ENCODE measurements at regions not wholly inside any gene's neighbourhood (a gene's known extent, or its start where the extent isn't known, plus 50 kb on each side); places are given as distances from the start of the nearest gene placed in this dataset.

- Mint-ChIP-seq H3K4me3 (no peak overlapping the region), H3K27me3 (peaks cover 2 to 16% of the 10 kb centered on the region in 2 donors), H3K36me3 (no peaks in the 10 kb centered on the region), H3K4me1 (no peaks in the 10 kb centered on the region), H3K27ac (no peak overlapping the region), H3K9me3 (peaks cover 0 to 19% (median 3%) of the 10 kb centered on the region in 8 donors)
- H3K27ac ChIP-seq (ENCODE audit: low read depth, low read length) = no peak overlapping the region
- no peaks in the 10 kb centered on the region for H3K4me1 ChIP-seq (ENCODE audit: insufficient read depth, low read length)
- H3K36me3 ChIP-seq (ENCODE audit: insufficient read depth, low read length) = no peaks in the 10 kb centered on the region
- H3K9me3 ChIP-seq (ENCODE audit: control insufficient read depth in 1 of 2, low read length in 2 of 2) = no peaks in the 10 kb centered on the region
- ChIA-PET CTCF (ENCODE audit: partially characterized antibody) (no interaction called here), POLR2A (ENCODE audit: partially characterized antibody) (no interaction called here)
- DNase-seq = no peak
- H3K27me3 ChIP-seq (ENCODE audit: insufficient read depth, low read length) = no peaks in the 10 kb centered on the region
- H3K4me3 ChIP-seq (ENCODE audit: low read length in 2 of 2) = no peak overlapping the region
- intact Hi-C loops (cut with micrococcal nuclease) = no loop called here
Observed at GRCh38 chr2:71852141-71852711, 295.4 kb downstream of the CYP26B1 start.

GRCh38 chr2:71851094-71851750 lies 296.4 kb downstream of the CYP26B1 start:
- Mint-ChIP-seq H3K27ac (no peak overlapping the region), H3K4me3 (no peak overlapping the region), H3K9me3 (peaks cover 0 to 13% (median 1%) of the 10 kb centered on the region in 8 donors), H3K36me3 (no peaks in the 10 kb centered on the region), H3K4me1 (no peaks in the 10 kb centered on the region), H3K27me3 (peaks cover 0 to 13% of the 10 kb centered on the region in 2 donors)
- Histone ChIP-seq H3K27ac (ENCODE audit: low read depth, low read length) (no peak overlapping the region), H3K27me3 (ENCODE audit: insufficient read depth, low read length) (no peaks in the 10 kb centered on the region), H3K36me3 (ENCODE audit: insufficient read depth, low read length) (no peaks in the 10 kb centered on the region), H3K9me3 (ENCODE audit: control insufficient read depth in 1 of 2, low read length in 2 of 2) (no peaks in the 10 kb centered on the region), H3K4me1 (ENCODE audit: insufficient read depth, low read length) (no peaks in the 10 kb centered on the region), H3K4me3 (ENCODE audit: low read length in 2 of 2) (no peak overlapping the region)
- intact Hi-C loops (cut with micrococcal nuclease) = no loop called here
- ChIA-PET CTCF (ENCODE audit: partially characterized antibody) (no interaction called here), POLR2A (ENCODE audit: partially characterized antibody) (no interaction called here)
- DNase-seq = no peak

- H3K36me3 Mint-ChIP-seq = no peaks in the 10 kb centered on the region
- peaks cover 0 to 5% (median 1%) of the 10 kb centered on the region in 8 donors for H3K9me3 Mint-ChIP-seq
- ChIA-PET POLR2A (ENCODE audit: partially characterized antibody) (no interaction called here), CTCF (ENCODE audit: partially characterized antibody) (no interaction called here)
- no peaks in the 10 kb centered on the region for H3K36me3 ChIP-seq (ENCODE audit: insufficient read depth, low read length)
- H3K4me3 Mint-ChIP-seq = no peak overlapping the region
- no peak overlapping the region for H3K27ac Mint-ChIP-seq
- no peak overlapping the region for H3K4me3 ChIP-seq (ENCODE audit: low read length in 2 of 2)
- no peaks in the 10 kb centered on the region for H3K4me1 Mint-ChIP-seq
- H3K4me1 ChIP-seq (ENCODE audit: insufficient read depth, low read length) = no peaks in the 10 kb centered on the region
- intact Hi-C loops (cut with micrococcal nuclease) = no loop called here
- no peaks in the 10 kb centered on the region for H3K9me3 ChIP-seq (ENCODE audit: control insufficient read depth in 1 of 2, low read length in 2 of 2)
- H3K27ac ChIP-seq (ENCODE audit: low read depth, low read length) = no peak overlapping the region
- no peak for DNase-seq
- H3K27me3 ChIP-seq (ENCODE audit: insufficient read depth, low read length) = no peaks in the 10 kb centered on the region
- peaks cover 0 to 13% of the 10 kb centered on the region in 2 donors for H3K27me3 Mint-ChIP-seq
Observed at GRCh38 chr2:71850306-71850801, 297.3 kb downstream of the CYP26B1 start.

- Histone ChIP-seq H3K27ac (ENCODE audit: low read depth, low read length) (no peak overlapping the region), H3K27me3 (ENCODE audit: insufficient read depth, low read length) (no peaks in the 10 kb centered on the region), H3K9me3 (ENCODE audit: control insufficient read depth in 1 of 2, low read length in 2 of 2) (no peaks in the 10 kb centered on the region), H3K4me3 (ENCODE audit: low read length in 2 of 2) (no peak overlapping the region), H3K36me3 (ENCODE audit: insufficient read depth, low read length) (no peaks in the 10 kb centered on the region), H3K4me1 (ENCODE audit: insufficient read depth, low read length) (no peaks in the 10 kb centered on the region)
- no peak for DNase-seq
- Mint-ChIP-seq H3K4me3 (no peak overlapping the region), H3K4me1 (no peaks in the 10 kb centered on the region), H3K27me3 (peaks cover 0 to 13% of the 10 kb centered on the region in 2 donors), H3K27ac (no peak overlapping the region), H3K36me3 (no peaks in the 10 kb centered on the region), H3K9me3 (peaks cover 0 to 3% (median 0%) of the 10 kb centered on the region in 8 donors)
- ChIA-PET CTCF (ENCODE audit: partially characterized antibody) (no interaction called here), POLR2A (ENCODE audit: partially characterized antibody) (no interaction called here)
- intact Hi-C loops (cut with micrococcal nuclease) = no loop called here
Observed at GRCh38 chr2:71849607-71850305, 297.9 kb downstream of the CYP26B1 start.

- DNase-seq = no peak
- Mint-ChIP-seq H3K36me3 (no peaks in the 10 kb centered on the region), H3K4me3 (no peak overlapping the region), H3K9me3 (peaks cover 0 to 3% (median 0%) of the 10 kb centered on the region in 8 donors), H3K27ac (no peak overlapping the region), H3K27me3 (peaks cover 0 to 13% of the 10 kb centered on the region in 2 donors), H3K4me1 (no peaks in the 10 kb centered on the region)
- Histone ChIP-seq H3K27ac (ENCODE audit: low read depth, low read length) (no peak overlapping the region), H3K36me3 (ENCODE audit: insufficient read depth, low read length) (no peaks in the 10 kb centered on the region), H3K9me3 (ENCODE audit: control insufficient read depth in 1 of 2, low read length in 2 of 2) (no peaks in the 10 kb centered on the region), H3K4me3 (ENCODE audit: low read length in 2 of 2) (no peak overlapping the region), H3K27me3 (ENCODE audit: insufficient read depth, low read length) (no peaks in the 10 kb centered on the region), H3K4me1 (ENCODE audit: insufficient read depth, low read length) (no peaks in the 10 kb centered on the region)
- CTCF ChIA-PET (ENCODE audit: partially characterized antibody) = no interaction called here
- POLR2A ChIA-PET (ENCODE audit: partially characterized antibody) = no interaction called here
- intact Hi-C loops (cut with micrococcal nuclease) = no loop called here
Observed at GRCh38 chr2:71849111-71849510, 298.6 kb downstream of the CYP26B1 start.

- H3K9me3 ChIP-seq (ENCODE audit: control insufficient read depth in 1 of 2, low read length in 2 of 2) = no peaks in the 10 kb centered on the region
- H3K27me3 Mint-ChIP-seq = peaks cover 3 to 9% of the 10 kb centered on the region in 2 donors
- no peaks in the 10 kb centered on the region for H3K36me3 ChIP-seq (ENCODE audit: insufficient read depth, low read length)
- CTCF ChIA-PET (ENCODE audit: partially characterized antibody) = no interaction called here
- no peaks in the 10 kb centered on the region for H3K27me3 ChIP-seq (ENCODE audit: insufficient read depth, low read length)
- H3K27ac ChIP-seq (ENCODE audit: low read depth, low read length) = no peak overlapping the region
- no peak for DNase-seq
- no peaks in the 10 kb centered on the region for H3K4me1 ChIP-seq (ENCODE audit: insufficient read depth, low read length)
- H3K4me1 Mint-ChIP-seq = no peaks in the 10 kb centered on the region
- H3K4me3 Mint-ChIP-seq = no peak overlapping the region
- H3K36me3 Mint-ChIP-seq = no peaks in the 10 kb centered on the region
- peaks cover 0 to 4% (median under 1%) of the 10 kb centered on the region in 8 donors for H3K9me3 Mint-ChIP-seq
- no peak overlapping the region for H3K27ac Mint-ChIP-seq
- POLR2A ChIA-PET (ENCODE audit: partially characterized antibody) = no interaction called here
- intact Hi-C loops (cut with micrococcal nuclease) = no loop called here
- no peak overlapping the region for H3K4me3 ChIP-seq (ENCODE audit: low read length in 2 of 2)
Observed at GRCh38 chr2:71846669-71847291, 300.9 kb downstream of the CYP26B1 start.

GRCh38 chr2:71846072-71846471 lies 301.6 kb downstream of the CYP26B1 start:
- H3K4me1 Mint-ChIP-seq = no peaks in the 10 kb centered on the region

More at GRCh38 chr2:71846072-71846471, 301.6 kb downstream of the CYP26B1 start:
- Histone ChIP-seq H3K36me3 (ENCODE audit: insufficient read depth, low read length) (no peaks in the 10 kb centered on the region), H3K4me3 (ENCODE audit: low read length in 2 of 2) (no peak overlapping the region), H3K4me1 (ENCODE audit: insufficient read depth, low read length) (no peaks in the 10 kb centered on the region), H3K27ac (ENCODE audit: low read depth, low read length) (no peak overlapping the region), H3K9me3 (ENCODE audit: control insufficient read depth in 1 of 2, low read length in 2 of 2) (no peaks in the 10 kb centered on the region), H3K27me3 (ENCODE audit: insufficient read depth, low read length) (no peaks in the 10 kb centered on the region)
- CTCF ChIA-PET (ENCODE audit: partially characterized antibody) = no interaction called here
- no peak overlapping the region for H3K4me3 Mint-ChIP-seq
- peaks cover 4 to 5% of the 10 kb centered on the region in 2 donors for H3K27me3 Mint-ChIP-seq
- POLR2A ChIA-PET (ENCODE audit: partially characterized antibody) = no interaction called here
- H3K36me3 Mint-ChIP-seq = no peaks in the 10 kb centered on the region
- no peak overlapping the region for H3K27ac Mint-ChIP-seq
- intact Hi-C loops (cut with micrococcal nuclease) = no loop called here
- peaks cover 0 to 4% (median 0%) of the 10 kb centered on the region in 8 donors for H3K9me3 Mint-ChIP-seq
- no peak for DNase-seq
